ENCODE measurements at regions not wholly inside any gene's neighbourhood (a gene's known extent, or its start where the extent isn't known, plus 50 kb on each side); places are given as distances from the start of the nearest gene placed in this dataset.
"Not testable (repeated sequence)": the region's sequence is repeated elsewhere in the genome, so short reads cannot be mapped to it uniquely, and the experiment has no call there.

DNA sequence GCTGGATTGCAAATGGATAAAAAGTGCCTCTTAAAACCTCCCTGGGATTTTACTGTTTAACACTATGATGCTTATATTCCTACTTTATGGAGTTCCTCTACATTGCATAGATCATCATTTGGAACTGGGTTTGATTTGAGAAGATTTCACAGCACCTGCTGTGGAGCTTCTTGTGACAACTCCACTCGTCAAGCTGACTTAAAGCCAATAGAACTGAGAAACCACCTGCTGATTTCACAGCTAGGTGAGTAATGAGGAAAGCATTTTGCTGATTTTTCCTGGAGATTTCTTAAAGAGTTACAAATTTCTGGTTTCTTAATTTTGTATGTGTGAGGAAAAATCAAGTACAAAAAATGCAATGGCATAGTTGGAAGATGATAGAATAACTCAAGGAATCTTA, 739.1 kb upstream of the LRRTM1 start:
- ATAC-seq, result no peak
- no peak for DNase-seq

DNA sequence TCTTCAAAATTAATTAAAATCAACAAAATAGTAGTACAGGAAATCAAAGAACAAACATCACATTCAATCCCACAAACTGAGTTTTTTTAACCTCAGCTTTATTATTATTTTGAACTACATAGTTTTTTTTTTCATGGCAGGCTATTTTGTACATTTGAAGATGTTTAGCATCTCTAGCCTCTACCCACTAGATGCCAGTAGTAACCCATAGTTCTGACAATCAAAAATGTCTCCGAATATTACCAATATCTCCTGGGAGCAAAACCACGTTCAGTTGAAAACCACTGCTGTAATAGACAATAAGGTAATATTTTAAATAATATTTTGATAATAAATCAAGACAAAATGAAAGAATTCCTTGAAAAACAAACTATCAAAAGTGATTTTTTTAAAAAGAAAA, 702.6 kb upstream of the LRRTM1 start:
- no peak for DNase-seq
- no peak for ATAC-seq

DNA sequence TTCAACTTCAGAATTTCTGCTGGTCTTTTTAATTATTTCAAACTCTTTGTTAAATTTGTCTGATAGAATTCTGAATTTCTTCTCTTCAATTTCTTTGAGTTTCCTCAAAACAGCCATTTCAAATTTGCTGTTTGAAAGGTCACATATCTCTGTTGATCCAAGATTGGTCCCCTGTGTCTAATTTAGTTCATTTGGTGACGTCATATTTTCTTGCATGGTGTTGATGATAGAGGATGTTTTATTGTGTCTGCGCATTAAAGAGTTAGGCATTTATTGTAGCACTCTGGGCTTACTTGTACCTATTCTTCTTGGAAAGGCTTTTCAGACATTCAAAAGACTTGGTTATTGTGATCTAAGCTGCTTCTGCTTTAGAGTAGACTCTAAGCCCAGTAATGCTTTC, 698.4 kb upstream of the LRRTM1 start:
- ATAC-seq (no peak), DNase-seq (no peak)

DNA sequence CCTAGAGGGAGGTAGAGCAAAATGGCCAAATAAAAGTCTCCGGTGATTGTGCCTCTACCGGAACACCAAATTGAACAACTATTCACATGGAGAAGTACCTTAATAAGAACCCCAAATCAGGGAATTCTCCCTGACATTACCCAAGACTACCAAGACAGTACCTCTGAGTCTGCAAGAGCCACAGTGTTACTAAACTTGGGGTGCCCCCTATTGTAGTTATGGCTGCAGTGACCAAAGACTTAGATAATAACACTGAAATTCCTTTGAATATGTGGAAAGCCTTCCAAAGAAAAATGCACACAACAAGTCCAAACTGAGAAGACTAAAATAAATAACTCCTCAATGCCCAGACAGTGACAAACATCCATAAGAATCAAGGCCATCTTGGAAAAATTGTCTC, 682.9 kb upstream of the LRRTM1 start:
- no peak for ATAC-seq
- DNase-seq, result no peak

DNA sequence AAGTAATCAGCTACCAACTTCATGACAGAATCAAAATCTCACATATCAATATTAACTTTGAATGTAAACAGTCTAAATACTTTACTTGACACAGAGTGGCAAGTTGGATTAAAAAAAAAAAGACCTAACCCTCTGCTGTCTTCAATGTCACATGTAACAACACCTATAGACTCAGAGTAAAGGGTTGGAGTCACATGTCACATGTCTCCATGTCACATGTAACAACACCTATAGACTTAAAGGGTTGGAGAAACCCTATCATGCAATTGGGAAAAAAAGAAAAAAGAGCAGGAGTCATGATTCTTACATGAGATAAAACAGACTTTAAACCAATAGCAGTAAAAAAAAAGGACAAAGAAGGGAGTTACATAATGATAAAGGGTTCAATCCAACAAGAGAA, 665.3 kb upstream of the LRRTM1 start:
- DNase-seq, result no peak
- ATAC-seq, result no peak

DNA sequence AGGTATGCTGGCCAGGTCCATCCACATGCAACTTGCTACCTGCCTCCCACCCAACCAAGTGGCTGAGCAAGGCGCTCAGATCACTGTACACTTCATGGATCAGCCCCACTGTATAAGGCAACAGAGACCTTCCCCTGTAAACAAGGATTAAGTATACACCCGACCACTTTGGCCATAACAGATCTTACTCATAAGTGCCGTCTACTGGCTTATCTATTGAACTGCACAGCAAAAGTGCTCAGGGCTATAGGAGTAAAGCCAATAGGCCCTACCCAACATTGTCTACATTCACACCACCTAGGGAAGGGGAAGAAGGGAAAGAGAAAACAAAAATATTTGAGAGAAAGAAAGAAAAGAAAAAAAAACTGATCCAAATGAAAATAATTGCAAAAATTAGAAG, 663.9 kb upstream of the LRRTM1 start:
- DNase-seq (no peak), ATAC-seq (no peak)

DNA sequence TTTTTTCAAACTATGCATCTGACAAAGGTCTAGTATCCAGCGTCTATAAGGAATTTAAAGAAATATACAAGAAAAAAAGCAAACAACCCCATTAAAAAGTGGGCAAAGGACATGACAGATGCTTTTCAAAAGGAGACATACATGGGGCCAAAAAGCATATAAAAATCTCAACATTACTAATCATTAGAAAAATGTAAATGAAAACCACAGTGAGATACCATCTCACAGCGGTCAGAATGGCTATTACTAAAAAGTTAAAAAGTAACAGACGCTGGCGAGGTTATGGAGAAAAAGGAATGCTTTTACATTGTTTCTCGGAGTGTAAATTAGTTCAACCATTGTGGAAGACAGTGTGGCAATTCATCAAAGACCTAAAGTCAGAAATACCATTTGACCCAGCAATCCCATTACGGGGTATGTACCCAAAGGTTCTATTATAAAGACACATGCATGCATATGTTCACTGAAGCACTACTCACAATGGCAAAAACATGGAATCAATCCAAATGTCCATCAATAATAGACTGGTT, 643.1 kb upstream of the LRRTM1 start:
- DNase-seq (no peak), ATAC-seq (no peak)

DNA sequence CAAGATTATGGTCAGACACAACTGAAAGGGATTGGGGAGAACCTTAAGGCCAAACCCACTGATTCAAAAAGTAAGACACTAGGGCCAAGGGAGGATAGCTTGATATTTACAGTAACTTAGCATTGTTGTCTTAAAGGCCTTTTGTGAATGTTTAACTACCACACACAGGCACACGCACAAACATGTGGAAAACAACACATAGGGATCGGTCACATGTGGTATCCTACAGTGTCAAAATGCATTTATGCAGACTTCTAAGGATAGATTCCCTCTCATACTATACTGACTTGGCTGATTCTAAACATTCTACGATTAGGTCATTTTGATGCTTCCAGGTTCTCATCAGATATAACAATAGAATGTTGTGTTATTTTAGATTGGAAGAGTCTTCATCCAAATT, 638.9 kb upstream of the LRRTM1 start:
- DNase-seq (no peak), ATAC-seq (no peak)

DNA sequence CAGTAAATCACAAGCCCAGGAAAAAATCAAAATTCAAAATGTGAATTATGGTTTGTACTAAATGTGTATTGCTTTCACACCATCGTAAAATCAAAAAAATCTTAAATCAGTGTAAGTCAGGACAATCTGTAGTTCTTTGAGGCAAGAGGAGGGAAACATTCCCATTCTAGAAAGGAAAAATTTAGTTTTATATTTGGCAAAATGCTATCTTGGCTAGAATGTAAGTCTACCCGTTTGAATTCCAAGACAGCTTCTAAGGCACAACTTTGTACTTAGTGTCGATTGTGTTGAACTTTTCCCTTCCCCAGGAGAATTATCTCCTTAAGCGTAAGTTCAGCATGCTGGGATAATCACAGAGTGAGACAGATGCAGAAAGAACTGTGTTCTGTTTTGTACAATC, 638.2 kb upstream of the LRRTM1 start:
- DNase-seq (no peak), ATAC-seq (no peak)

DNA sequence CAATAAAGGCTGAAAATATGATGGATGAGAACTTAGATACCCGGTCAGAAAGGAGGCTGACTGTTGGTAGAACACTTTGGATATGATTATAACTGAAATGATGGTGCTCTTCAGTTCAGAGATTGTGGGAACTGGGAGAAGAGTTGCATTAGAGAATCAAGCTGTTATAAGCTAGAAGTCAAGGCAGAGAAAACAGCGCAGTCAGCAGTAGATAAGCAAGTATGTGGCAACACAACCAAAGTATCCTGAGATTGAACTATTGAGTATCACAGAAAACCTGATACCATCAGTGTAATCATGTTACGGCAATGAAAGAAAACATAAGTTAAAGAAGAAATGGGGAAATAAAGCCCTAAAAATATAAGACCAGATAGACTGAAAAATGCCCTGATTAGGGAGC, 633.9 kb upstream of the LRRTM1 start:
- ATAC-seq, result no peak
- DNase-seq, result no peak

DNA sequence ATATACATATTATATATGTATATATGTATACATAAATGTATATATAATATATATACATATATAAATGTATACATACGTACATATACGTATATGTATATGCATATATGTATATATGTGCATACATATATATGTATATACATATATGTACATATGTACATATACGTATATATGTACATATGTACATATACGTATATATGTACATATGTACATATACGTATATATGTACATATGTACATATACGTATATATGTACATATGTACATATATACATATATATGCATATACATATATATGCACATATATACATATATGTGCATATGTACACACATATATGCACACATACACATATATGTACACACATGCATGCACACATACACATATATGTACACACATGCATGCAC, 627.3 kb upstream of the LRRTM1 start:
- DNase-seq, ATAC-seq: not testable (repeated sequence)

DNA sequence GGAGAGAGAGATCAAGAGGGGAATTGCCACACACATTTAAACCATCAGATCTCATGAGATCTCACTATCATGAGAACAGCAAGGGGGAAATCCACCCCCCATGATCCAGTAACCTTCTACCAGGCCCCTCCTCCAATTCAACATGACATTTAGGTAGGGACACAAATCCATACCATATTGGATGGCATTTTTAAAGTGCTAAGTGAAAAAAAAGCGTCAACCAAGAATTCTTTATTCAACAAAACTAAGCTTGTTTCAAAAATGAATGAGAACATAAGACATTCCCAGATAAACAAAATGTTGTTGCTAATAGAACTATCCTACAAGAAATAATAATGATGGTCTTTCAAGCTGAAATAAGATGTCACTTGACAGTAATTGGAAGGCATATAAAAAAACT, 626.2 kb upstream of the LRRTM1 start:
- ATAC-seq (no peak), DNase-seq (no peak)

DNA sequence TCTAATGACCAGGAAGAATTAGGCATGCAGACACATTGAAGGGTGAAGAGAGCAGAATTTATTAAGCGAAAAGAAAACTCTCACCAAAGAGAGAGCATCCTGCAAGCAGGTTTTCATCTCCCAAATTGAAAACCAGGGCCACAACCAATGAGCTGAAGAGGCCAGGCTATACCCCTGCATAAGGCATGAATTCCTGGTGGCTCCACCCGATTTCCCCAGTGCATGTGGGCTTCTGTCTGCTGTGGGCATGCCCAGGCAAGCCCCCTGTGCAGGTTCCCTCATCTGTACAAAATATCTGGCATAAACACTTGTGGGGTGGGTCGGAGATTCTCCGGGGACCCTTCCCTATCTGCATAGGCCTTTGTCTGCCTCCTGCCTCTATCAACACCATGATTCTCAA, 621.6 kb upstream of the LRRTM1 start:
- DNase-seq, result no peak
- ATAC-seq, result no peak

DNA sequence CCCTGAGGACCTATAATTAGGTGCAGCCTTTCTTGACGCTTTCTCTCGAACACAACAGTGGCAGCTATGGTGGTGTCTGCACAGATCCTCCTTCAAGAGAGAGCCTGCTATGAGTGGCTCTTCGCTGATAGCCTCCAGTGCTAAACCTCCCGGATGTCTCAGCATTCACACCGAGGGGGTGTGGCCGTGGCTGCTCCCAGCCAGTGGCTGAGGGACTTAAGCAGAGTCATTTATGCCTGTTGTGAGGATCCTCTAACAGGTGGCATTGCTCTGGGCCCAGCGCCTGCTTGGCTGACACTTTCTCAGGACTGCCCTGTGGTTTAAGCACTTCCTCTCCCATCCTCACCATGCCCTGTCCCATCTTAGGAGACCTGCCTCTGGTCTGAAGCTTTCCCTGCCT, 592.0 kb upstream of the LRRTM1 start:
- ATAC-seq, result no peak
- DNase-seq, result no peak

DNA sequence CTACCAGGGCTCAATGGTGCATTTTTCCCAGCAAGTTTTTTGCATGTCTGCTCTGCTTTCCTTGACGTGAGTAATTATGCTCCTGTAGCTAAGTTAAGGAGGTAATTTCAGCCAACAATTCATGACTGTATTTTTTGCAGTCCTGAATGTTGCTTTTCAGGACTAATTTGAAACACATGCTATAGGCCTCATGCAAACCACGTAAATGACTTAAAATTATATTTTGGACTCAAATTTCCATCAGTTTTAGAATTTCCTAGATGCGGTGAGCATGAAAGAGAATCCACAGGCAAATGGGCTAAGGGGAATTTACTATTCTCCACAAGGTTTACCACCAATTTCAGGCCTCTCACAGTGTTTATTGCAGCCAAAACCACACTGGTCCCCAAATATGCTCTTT, 589.9 kb upstream of the LRRTM1 start:
- ATAC-seq (no peak), DNase-seq (no peak)

DNA sequence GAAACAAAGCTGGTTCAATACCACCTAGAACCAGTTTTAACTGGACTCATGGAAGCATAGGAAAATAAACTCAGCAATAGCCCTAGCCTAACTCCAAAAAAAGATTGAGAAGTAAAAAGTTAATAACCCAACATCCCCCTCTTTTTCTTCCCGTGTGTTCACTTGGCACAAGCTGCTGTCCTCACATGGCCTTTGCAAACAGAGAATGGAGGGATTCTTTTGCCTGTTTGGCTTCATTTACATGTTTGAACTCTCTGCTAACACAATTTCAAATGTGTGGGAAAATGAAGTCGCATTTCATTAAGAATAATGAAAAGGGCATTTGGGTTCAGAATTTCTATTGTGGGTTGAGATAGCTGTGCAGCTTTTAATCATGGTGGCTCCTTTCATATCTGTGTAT, 589.2 kb upstream of the LRRTM1 start:
- DNase-seq (no peak), ATAC-seq (no peak)

DNA sequence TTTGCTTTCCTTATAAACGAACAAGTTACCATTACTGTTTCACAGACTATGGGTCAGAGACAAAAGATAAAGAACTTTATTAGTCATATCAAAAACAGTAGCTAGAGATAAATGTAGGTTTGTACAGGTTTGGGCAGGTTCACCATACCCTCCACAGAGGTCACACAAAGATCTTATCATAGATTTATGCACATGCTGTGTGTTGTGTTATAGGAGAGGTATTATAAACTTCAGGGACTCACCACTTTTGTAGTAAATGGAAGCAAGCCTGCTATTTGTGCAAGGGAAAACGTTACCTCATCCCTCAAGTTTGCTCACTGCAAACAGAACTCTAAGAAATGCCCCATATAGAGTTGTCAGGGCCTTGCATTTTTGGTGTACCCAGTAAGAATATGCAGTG, 584.5 kb upstream of the LRRTM1 start:
- DNase-seq, result no peak

DNA sequence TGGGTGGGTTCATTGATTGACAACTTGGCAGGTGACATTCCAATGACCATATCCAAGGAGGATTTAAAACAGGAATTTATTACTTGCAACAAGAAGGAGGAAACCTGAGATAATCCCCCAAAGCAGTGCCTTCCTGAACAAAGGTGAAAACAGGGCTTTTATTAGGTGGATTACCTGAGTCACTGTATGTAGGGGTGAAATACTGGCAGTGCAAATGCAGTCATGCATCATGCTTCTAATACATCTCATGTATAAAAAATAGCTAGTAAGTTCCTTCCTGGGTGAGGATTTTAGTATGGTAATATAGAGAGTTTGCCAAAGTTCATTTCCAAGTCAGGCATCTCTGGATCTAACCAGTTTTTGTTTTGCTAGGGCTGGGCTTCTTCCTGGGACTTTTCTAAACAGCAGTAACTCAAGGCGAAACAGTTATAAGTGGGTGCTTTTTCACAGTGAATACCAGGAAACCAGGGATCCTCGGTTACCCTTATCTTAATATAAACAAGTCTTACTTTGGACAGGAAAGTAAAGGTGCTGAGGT, 583.4 kb upstream of the LRRTM1 start:
- no peak for ATAC-seq
- DNase-seq, result no peak

More for the DNA sequence above, 584.5 kb upstream of the LRRTM1 start:
- no peak for ATAC-seq

DNA sequence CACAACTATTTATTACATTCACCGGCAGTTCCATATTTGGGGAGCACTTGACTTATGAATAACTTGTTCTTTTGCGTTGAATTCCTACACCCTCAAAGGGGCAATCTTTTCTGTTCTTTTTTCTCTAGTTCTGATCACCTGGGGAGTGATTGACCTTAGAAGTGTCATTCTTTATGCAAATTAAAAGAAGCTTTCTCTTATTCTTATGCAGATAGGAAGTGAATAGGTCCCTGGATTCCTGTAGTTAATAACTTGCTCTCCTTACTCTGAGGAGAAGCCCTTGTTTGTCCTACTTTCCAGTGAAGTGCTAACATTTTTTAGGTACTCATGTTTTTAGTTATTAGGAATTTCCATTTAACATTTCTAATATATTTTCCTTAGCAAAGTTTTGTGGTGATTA, 569.8 kb upstream of the LRRTM1 start:
- ATAC-seq (no peak), DNase-seq (no peak)

DNA sequence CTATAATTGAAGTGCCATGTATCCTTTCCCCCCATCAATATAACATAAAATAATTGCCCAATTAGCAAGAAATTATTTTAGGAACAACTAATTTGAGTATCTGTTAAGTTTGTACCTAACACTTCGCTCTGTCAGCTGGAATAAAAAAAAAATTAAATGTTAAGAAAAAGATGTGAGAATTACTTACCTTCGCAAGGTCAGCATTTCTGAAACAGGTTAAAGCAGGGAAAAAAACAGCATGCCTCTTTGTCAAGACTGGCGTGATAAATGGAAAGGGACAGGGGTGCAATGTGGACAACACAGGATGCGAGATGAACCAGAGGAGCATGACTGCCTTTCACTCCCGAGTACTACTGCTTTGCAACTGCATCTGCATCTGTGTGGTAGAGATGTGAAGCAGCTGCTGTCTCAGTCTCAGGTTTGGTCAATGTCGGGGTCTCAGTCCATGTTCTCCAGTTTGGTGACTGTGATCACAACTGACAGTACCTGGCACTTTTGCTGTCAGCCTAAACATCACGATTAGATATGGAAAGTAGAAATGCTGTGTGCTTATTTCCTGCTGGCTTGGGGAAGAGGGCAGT, 565.4 kb upstream of the LRRTM1 start:
- no peak for ATAC-seq

DNA sequence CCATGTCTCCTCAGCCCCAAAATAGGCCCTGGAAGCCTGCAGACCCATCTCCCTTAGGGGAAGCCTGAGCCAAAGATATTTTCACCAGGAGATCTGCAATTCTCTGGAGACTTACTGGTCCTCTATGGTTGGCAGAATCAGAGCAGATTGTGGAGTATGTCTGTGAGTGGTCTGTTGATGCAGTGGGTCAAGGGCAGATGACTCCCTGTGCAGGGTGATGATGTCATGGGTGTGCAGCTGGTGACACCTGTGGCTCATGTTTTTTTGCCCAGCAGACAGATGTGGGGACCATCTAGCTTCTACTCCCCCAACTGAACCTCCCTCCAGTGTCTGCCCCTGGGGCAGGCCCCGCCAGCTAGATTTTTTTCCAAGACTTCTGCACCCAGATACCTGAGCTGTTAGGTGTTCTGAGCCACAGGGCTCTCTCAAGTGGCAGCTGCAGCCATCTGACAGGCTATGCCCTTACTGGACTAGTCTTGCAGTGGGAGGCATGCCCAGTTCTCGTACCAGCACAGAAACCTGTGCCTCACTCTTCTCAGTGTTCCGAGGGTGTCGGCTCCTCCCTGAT, 558.7 kb upstream of the LRRTM1 start:
- no peak for ATAC-seq
- DNase-seq, result no peak

More for the DNA sequence above, 565.4 kb upstream of the LRRTM1 start:
- no peak for DNase-seq

DNA sequence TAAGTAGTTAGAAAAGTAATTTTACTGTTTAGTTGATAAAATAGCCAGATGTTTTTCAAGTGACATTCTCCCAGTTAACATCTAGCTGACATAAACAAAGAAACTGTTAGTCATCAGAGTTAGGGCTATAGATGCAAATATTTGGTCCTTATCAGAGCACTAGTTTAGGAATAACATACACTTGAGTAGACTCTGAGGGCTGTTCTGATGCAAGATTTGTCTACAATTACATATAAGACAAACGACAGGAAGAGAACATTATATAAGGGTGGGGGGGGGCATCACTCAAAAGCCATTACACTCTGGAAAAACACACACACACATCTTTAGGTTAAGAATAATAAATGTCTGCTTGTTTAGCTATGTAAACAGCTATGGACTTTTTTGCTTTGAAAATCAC, 554.4 kb upstream of the LRRTM1 start:
- DNase-seq (no peak), ATAC-seq (no peak)

DNA sequence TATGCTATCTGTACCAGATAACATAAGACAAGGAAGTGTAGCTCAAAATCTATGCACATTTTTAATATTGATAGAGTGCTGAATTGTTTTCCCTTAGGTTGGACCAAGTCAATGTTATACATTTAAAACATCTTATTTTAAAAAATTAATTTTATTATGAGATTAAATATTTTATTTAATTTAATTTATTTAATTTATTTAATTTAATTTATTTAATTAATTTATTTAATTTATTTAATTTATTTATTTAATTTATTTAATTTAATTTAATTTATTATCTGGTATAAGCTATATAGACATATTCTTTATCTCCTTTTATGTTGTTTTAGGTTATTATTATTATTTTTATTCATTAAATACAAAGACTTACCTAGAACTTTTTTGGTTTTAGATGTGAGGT, 551.7 kb upstream of the LRRTM1 start:
- ATAC-seq, result no peak
- DNase-seq, result no peak

DNA sequence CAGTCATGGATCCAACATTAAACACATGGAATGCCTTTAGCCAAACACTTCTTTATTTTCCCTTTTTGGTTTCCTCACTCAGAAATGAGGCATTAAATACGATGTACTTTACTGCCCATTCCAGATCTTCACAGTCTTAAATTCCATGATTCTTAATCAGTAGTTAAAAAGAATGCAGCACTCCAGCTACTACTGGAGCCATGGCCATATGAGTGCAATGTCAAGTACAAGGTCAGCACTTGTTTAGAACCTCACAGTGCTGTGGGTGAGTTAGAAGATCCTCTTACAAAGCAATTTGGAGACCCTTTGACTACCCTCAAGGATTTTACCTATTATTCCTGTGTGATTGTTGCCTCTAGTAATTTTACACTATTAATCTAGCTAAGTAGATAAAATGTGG, 550.3 kb upstream of the LRRTM1 start:
- ATAC-seq (no peak), DNase-seq (no peak)

All from stimulated activated naive CD8-positive, alpha-beta T cell treated with anti-CD3 and anti-CD28 coated beads, Interleukin-15, Interleukin-2, amounts not matched to agents 100 U/mL and 50 U/mL, for 24 hours (primary cell).